Left lung (tissue), 4 donors: ENCODE measurements at regions not wholly inside any gene's neighbourhood (a gene's known extent, or its start where the extent isn't known, plus 50 kb on each side); places are given as distances from the start of the nearest gene placed in this dataset.
A peak's percentile ranks its signal among the peaks of the same experiment; 100 is the strongest.

ENCODE experiments used
- ATAC-seq: fragments of 200-7000 bp; cut with Tn5 transposase; one replicate; pipeline ENCODE4 v1.9.1; 2020; ENCODE audit warnings: moderate library complexity
- DNase-seq, 4 donors: peaks; one replicate each; pipeline ENCODE4 v3.0.0-alpha.2; 2013 to 2020
- H3K27ac ChIP-seq, 2 donors: fragments of 200-600 bp; sonication (generic) in 1 of 2; one replicate each; pipeline versions ENCODE4 v1.5.0 to v1.8.0; 2020 to 2021
- H3K27me3 ChIP-seq, 2 donors: fragments of 200-600 bp; sonication (generic) in 1 of 2; one replicate each; pipeline versions ENCODE4 v1.5.0 to v1.8.0; 2020 to 2021
- H3K36me3 ChIP-seq, 2 donors: fragments of 200-600 bp; sonication (generic) in 1 of 2; one replicate each; pipeline versions ENCODE4 v1.5.0 to v1.8.0; 2020 to 2021
- H3K4me1 ChIP-seq, 2 donors: fragments of 200-600 bp; one replicate each; pipeline ENCODE4 v1.8.0; 2021
- H3K4me3 ChIP-seq, 2 donors: fragments of 200-600 bp; sonication (generic) in 1 of 2; one replicate each; pipeline versions ENCODE4 v1.5.0 to v1.8.0; 2020 to 2021; ENCODE audit warnings: mild to moderate bottlenecking in 1 of 2
- H3K9me3 ChIP-seq, 2 donors: fragments of 200-600 bp; sonication (generic) in 1 of 2; one replicate each; pipeline versions ENCODE4 v1.5.0 to v1.8.0; 2020 to 2021
- CTCF ChIP-seq, 2 donors: fragments of 200-600 bp; sonication (generic) in 1 of 2; IDR thresholded peaks; one replicate each; pipeline versions ENCODE4 v1.5.0 to v1.8.0; 2021; ENCODE audit warnings: antibody characterized with exemption in 2 of 2
- intact Hi-C, 2 donors: fragments of 100-400 bp; cut with DNase I; formaldehyde crosslinking; loops; one replicate each; pipeline versions ENCODE4 v1.11.2 to v1.14.2; 2022
- donor health status: DM: no; HTN: yes; CAD: no.
- donor health status: DM: no; HTN: no; CAD: no.

DNA sequence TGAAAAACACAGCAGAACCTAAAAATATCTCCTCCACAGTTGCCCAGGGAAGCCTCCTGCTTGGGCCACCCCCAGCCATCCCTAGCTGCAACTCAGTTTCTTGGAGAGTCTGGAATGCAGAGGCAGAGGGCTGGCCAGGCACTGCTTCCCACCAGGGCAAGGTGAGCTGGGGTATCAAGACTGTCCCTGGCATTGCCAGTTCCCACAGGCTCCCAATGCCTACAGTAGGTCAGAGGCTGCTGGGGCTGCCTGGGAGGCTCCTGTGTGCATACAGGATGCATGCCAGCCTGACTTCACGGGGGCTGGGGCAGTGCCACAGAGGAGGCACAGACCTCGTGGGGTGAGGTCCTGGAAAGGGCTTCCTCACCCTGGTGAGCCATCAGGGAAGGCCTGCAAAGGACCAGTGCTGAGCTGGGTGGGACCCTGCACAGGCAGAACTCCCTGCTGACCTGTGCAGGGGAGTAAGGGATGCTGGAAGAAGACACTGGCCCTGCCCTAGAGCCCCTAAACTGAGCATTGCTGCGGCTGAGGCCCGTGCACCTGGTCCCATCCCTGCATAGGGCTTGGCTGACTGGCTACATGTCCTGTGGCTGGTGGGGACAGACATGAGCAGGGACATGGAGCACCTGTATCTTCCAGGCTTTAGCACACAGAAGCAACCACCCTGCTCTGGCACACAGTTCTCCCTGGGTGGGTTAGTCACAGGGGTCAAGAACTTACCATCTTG lies 121.9 kb upstream of the RET start:
- intact Hi-C loops: no loop called here
- no peak for TF ChIP-seq CTCF (IDR thresholded peaks at IDR 0.05)

GRCh38 chr10:42955493-42955889 lies 121.4 kb upstream of the RET start:
- H3K36me3 ChIP-seq: no peaks in the 10 kb centered on the region
- no peak for TF ChIP-seq CTCF (IDR thresholded peaks at IDR 0.05)
- no peak for ATAC-seq

More for the DNA sequence above, 121.9 kb upstream of the RET start:
- H3K27ac ChIP-seq: no peak overlapping the region
- no peaks in the 10 kb centered on the region for H3K36me3 ChIP-seq
- H3K9me3 ChIP-seq: no peaks in the 10 kb centered on the region
- peaks cover 0 to 20% of the 10 kb centered on the region in 2 donors for H3K27me3 ChIP-seq
- H3K4me1 ChIP-seq: peaks cover 6 to 7% of the 10 kb centered on the region in 2 donors
- DNase-seq: peak in 1 of 4 donors; percentile 27
- no peak for ATAC-seq
- no peak overlapping the region for H3K4me3 ChIP-seq

DNA sequence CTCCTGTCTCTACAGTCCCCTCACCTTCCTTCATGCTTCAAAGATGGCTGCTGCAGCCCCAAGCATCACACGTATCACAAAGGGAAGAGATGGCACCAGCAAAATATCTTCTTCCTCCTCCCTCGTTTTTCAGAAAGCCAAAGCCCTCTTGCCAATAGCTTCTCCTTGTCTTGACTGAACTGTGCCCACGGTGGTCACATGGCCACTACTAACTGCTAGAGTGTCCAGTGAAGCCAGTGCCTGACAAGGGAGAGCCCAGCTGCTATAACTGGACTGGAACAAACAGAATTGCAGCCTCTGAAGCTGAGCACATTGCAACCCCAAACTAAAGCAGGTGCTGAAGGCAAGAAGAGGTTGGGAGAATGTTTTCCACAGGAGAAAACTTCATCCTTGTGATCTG lies 120.8 kb upstream of the RET start:
- TF ChIP-seq CTCF (IDR thresholded peaks at IDR 0.05): no peak
- DNase-seq: no peak
- Histone ChIP-seq H3K36me3 (no peaks in the 10 kb centered on the region), H3K27me3 (peaks cover 0 to 14% of the 10 kb centered on the region in 2 donors), H3K9me3 (no peaks in the 10 kb centered on the region), H3K4me3 (no peak overlapping the region), H3K27ac (no peak overlapping the region), H3K4me1 (peaks cover 6 to 7% of the 10 kb centered on the region in 2 donors)
- intact Hi-C loops: no loop called here
- no peak for ATAC-seq

More at GRCh38 chr10:42955493-42955889, 121.4 kb upstream of the RET start:
- Histone ChIP-seq H3K4me3 (no peak overlapping the region), H3K4me1 (peaks cover 6 to 7% of the 10 kb centered on the region in 2 donors), H3K9me3 (no peaks in the 10 kb centered on the region), H3K27ac (no peak overlapping the region), H3K27me3 (peaks cover 0 to 20% of the 10 kb centered on the region in 2 donors)
- intact Hi-C loops: no loop called here
- DNase-seq: peak in 1 of 4 donors; percentile 15

- H3K27me3 ChIP-seq: no peaks in the 10 kb centered on the region
- no peak overlapping the region for H3K4me3 ChIP-seq
- no peak for TF ChIP-seq CTCF (IDR thresholded peaks at IDR 0.05)
- H3K9me3 ChIP-seq: no peaks in the 10 kb centered on the region
- no peak for ATAC-seq
- no peaks in the 10 kb centered on the region for H3K4me1 ChIP-seq
- no peak overlapping the region for H3K27ac ChIP-seq
- intact Hi-C loops: no loop called here
- no peaks in the 10 kb centered on the region for H3K36me3 ChIP-seq
- peak in 1 of 4 donors; percentile 9 for DNase-seq
Observed at GRCh38 chr10:42958142-42958868, 118.6 kb upstream of the RET start.

DNA sequence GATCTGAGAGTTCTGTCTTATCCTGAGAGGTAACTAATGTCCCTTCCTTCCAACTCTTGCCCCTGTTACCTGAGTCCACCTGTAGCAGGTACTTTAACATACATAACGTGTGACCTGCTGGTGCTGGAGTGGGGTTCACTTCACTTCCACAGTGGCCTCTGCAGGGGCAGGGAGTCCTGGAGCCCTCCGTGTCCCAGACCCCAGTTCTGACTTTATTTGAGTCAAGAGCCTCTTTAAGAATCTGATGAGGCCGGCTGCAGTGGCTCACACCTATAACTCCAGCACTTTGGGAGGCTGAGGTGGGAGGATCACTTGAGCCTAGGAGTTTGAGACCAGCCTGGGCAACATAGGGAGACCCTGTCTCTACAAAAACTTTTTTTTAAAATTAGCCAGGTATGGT lies 117.0 kb upstream of the RET start:
- Histone ChIP-seq H3K36me3 (no peaks in the 10 kb centered on the region), H3K27me3 (no peaks in the 10 kb centered on the region), H3K27ac (no peak overlapping the region), H3K4me3 (no peak overlapping the region), H3K4me1 (peaks cover 0 to 5% of the 10 kb centered on the region in 2 donors), H3K9me3 (no peaks in the 10 kb centered on the region)
- TF ChIP-seq CTCF (IDR thresholded peaks at IDR 0.05): no peak
- ATAC-seq (no peak), DNase-seq (peak in 1 of 4 donors; percentile 7)
- intact Hi-C loops: no loop called here
